Medulla oblongata (tissue), 1 donor: ENCODE measurements at regions not wholly inside any gene's neighbourhood (a gene's known extent, or its start where the extent isn't known, plus 50 kb on each side); places are given as distances from the start of the nearest gene placed in this dataset.
A peak's percentile ranks its signal among the peaks of the same experiment; 100 is the strongest.
"Not testable (repeated sequence)": the region's sequence is repeated elsewhere in the genome, so short reads cannot be mapped to it uniquely, and the experiment has no call there.

Experiments used
- DNase-seq: peaks from one replicate; pipeline ENCODE4 v3.0.0-alpha.2; 2015; ENCODE audit errors: extremely low spot score

DNA sequence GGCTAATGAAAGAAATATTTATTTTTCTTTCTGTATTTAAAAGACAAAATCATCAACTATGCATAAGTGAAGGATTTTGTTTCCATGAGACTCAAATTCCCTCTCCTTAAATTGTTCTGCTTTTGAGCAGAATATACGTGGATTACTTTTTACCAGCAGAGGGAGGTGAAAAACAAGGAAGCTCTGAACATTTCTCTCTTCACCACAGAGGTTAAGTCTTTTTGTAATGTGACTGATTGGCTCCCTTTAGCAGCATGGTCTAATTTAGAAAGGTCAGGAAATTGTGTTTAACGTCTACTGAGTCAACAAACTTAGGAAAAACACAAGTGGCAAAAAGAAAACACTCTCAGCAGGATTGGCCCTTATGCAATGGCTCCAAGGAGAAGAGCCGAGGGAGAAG is 55.1 kb upstream of the F9 start:
- DNase-seq = no peak

DNA sequence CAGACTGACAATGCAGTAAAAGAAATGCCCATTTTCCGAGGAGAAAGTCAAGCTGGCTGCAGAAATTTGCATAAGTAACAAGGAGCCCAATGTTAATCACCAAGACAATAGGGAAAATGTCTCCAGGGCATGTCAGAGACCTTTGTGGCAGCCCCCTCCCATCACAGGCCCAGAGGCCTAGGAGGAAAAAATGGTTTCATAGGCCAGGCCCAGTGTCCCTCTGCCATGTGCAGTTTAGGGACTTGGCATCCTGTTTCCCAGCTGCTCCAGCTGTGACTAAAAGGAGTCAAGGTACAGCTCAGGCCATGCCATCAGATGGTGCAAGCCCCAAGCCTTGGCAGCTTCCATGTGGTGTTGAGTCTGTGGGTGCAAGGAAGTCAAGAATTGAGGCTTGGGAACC is 68.6 kb upstream of the F9 start:
- DNase-seq = not testable (repeated sequence)

DNA sequence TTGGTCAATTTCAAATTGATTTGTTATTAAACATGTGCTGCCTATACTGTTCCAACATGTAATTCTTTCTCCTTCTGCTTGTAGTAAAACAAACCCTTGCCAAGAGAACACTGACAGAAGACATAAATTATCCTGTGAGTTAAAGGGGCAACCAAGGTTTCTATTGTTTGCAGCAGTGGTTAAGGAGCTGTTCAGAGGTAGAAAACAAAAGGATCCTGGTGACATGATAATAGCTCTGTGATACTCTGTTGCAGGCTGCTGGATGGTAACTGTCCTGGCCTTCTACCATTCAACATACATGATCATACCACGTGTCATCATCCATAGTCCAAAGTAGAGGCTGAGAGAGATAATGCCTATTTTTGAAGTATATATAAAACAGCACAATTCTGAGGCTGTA is 75.8 kb upstream of the F9 start:
- DNase-seq = no peak

DNA sequence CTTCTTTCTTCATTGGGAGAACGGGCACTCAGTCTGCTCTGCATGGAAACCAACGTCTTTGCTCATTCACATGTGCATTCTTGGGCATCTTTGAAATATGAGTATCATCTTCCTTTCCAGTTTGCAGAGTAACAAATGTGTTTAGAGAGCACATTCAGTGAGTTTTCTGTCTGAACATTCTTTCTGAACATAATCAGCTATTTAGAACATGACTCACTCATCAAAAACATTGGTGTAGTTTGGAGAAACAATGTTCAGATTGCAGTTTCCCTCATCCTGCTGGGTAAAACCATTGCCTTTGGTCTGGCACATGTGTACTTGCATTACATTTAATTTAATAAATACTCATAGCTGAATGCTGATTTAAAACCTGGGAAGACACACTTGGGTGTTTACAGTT is 81.5 kb upstream of the F9 start:
- DNase-seq = no peak

DNA sequence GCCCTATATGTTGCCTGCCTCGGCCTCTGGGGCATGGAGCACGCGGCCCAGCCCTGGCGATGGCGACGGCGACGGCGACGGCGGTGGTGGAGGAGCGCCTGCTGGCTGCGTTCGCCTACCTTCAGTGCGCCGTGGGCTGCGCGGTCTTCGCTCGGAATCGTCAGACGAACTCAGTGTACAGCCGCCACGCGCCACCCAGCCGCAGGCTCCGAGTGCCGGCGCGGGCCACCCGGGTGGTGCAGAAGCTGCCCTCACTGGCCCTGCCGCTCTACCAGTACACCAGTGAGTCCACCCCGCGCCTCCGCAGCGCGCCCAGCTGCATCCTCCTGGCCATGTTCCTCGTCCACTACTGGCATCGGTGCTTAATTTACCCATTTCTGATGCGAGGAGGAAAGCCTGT is 83.7 kb upstream of the F9 start:
- DNase-seq = no peak

DNA sequence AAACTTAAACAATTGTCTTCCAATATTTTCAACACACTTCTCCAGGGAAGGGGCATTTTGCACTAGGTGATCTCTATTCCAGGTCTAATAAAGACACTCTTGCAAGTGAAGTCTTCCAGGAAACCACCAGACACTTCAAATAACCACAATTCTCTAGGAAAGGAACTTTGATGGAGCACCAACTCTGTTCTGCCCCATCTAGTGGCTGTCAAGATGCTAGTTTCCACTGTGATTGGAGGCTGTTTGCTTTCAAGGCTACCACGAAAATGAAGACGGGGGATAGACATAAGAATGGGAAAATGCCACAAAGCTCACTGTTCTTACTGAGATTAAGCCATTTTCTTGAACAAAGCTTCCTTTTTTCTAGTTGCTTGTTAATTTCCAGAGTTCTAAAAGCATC is 100.6 kb upstream of the F9 start:
- peak; percentile 11 for DNase-seq

DNA sequence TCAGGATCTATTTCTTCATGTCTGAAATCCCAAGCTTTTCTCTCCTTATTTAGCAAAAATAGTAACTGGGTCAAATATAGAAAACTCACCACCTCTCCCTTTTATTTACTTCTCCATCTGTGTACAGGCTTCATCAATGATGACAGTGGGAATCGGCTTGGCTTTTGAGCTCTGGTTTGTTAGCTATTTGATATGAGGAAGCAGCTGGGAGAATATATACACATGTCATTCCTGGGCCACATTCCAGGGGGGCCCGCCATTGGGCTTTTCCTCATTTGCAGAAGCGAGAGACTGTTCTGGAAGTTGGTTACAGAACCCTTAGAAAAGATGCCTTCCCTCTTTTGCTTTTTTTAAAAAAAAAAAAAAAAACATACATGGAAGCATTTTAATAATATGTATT is 107.4 kb upstream of the F9 start:
- DNase-seq = no peak

DNA sequence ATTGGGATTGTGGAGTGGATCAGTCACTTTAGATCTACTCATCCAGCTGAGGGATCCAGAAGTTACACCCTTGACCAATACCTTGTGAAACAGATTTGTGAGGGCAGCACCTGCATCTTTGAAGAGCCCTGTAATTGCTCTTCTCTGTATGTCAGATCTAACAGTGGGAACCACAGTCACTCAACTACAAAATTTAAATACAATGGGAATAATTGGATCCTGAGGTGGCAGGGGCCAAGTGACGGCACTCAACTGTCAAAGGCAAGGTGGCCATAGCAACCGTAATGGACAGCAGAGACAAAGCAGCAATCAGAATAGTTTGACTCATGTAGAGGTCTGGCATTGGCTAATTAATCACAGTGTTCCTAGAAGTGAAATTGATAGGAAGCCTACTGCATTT is 132.3 kb upstream of the F9 start:
- DNase-seq = not testable (repeated sequence)

DNA sequence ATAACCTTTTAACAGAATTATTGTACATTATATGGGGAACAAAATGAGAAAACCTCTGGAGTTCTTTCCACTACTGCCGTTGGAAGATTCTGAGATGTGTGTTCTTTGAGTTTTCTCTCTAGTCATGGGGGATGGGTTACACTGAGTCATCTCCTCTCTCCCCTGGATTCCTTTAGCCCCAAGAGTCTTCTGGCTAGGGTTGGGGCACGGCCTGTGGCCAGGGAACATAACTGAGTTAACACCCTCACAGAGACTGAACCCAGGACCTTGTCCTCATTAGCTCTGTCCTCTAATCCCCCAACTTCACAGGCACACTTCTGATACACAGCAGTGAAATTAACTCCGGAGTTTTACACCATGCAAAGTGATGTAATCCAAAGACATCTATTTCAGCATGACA is 142.3 kb upstream of the F9 start:
- DNase-seq = no peak

DNA sequence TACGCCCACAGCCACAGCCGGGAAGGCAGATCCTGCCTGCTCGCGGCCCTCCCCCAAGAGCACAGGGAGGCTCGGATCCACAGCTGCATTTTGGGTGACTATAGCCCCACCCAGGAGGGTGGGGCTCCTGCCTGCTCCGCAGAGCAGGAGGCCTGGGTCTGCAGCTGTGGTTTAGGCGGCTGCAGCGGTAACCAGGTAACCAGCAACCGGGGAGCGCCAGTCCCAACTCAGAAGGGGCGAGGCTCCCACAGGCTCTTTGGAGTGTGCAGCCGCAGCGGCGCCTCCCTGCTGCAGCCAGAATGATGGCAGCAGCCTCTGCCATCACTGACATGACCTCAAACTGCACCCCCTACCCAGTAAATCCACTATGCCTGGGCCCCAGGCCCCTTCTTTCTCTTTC is 148.0 kb upstream of the F9 start:
- no peak for DNase-seq

DNA sequence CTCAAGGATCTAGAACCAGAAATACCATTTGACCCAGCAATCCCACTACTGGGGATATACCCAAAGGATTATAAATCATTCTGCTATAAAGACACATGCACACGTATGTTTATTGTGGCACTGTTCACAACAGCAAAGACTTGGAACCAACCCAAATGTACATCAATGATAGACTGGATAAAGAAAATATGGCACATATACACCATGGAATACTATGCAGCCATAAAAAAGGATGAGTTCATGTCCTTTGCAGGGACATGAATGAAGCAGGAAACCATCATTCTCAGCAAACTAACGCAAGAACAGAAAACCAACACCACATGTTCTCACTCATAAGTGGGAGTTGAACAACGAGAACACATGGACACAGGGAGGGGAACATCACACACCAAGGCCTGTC is 154.0 kb upstream of the F9 start:
- DNase-seq = not testable (repeated sequence)

DNA sequence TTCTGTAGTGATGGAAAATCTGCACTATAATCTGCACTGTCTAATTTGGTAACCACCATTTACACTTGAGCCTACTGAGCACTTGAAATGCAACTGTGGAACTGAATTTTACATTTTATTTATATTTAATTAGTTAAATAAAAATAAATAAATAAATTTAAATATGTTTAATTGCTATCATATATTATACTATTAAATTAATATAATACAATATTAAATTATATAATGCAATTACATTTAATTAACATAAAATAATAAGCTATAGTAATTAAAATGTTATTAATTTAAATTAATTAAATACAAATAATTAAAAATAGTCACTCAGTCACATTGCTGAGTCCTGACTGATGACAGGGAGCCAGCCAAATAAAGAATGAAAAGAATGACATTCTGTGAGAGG is 170.2 kb upstream of the F9 start:
- no peak for DNase-seq

DNA sequence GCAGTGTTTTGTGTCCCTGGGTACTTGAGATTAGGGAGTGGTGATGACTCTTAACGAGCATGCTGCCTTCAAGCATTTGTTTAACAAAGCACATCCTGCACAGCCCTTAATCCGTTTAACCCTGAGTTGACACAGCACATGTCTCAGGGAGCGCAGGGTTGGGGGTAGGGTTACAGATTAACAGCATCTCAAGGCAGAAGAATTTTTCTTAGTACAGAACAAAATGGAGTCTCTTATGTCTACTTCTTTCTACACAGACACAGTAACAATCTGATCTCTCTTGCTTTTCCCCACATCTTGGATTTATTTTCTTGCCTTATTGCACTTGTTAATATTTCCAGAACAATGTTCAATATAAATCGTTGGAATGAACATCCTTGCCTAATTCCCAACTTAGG is 187.9 kb upstream of the F9 start:
- not testable (repeated sequence) for DNase-seq

DNA sequence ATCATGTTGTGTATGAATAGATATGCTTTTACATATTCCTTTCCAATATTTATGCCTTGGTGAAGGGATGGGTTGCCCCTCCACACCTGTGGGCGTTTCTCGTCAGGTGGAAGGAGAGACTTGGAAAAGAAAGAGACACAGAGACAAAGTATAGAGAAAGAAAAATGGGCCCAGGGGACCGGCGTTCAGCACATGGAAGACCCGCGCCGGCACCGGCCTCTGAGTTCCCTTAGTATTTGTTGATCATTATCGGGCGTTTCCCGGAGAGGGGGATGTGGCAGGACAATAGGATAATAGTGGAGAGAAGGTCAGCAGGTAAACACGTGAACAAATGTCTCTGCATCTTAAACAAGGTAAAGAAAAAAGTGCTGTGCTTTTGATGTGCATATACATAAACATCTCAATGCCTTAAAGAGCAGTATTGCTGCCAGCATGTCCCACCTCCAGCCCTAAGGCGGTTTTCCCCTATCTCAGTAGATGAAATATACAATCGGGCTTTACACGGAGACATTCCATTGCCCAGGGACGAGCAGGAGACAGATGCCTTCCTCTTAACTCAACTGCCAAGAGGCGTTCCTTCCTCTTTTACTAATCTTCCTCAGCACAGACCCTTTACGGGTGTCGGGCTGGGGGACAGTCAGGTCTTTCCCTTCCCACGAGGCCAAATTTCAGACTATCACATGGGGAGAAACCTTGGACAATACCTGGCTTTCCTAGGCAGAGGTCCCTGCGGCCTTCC is 188.5 kb upstream of the F9 start:
- DNase-seq = not testable (repeated sequence)

DNA sequence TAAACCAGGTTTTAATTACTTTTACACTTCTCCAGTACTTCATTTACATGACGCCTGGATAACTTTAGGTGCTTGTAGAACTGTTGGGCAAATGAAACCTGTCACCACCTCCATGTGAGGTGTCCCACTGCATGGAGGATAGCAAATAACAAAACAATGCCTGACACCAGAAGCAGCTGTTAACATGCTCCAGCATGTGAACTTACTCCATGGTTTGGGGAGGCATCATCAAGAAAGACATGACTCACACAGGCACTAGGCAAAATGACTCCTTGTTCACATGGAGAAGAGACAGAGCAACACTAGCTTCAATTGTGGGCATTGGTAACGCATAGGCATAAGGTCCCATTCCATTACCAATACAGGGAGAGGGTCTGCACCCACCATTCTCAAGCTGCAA is 198.1 kb upstream of the F9 start:
- no peak for DNase-seq

DNA sequence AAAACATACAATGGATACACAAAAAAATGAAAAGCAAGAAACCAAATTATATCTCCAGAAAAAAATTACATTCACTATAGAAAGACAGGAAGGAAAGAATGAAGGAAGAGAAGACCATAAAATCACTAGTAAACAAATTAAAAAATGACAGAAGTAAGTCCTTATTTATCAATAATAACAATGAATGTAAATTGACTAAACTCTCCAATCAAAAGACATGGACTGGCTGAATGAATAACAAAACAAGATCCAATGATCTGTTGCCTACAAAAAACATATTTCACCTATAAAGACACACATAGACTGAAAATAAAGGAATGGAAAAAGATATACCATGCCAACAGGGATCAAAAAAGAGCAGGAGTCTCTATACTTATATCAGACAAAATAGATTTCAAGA is 203.2 kb upstream of the F9 start:
- DNase-seq = no peak

DNA sequence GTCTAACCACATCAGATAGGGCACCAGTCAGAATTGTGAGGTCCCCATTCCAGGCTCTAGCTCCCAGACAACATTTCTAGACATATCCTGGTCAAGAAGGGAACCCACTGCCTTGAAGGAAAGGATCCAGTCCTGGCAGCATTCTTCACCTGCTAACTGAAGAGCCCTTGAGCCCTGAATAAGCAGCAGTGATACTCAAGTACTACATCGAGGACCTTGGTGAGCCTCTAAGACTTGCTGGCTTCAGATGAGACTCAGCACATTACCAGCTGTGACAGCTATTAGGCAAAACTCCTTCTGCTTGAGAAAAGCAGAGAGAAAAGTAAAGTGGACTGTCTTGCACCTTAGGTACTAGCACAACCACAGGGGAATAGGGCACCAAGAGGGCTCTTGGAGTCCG is 205.8 kb upstream of the F9 start:
- no peak for DNase-seq

DNA sequence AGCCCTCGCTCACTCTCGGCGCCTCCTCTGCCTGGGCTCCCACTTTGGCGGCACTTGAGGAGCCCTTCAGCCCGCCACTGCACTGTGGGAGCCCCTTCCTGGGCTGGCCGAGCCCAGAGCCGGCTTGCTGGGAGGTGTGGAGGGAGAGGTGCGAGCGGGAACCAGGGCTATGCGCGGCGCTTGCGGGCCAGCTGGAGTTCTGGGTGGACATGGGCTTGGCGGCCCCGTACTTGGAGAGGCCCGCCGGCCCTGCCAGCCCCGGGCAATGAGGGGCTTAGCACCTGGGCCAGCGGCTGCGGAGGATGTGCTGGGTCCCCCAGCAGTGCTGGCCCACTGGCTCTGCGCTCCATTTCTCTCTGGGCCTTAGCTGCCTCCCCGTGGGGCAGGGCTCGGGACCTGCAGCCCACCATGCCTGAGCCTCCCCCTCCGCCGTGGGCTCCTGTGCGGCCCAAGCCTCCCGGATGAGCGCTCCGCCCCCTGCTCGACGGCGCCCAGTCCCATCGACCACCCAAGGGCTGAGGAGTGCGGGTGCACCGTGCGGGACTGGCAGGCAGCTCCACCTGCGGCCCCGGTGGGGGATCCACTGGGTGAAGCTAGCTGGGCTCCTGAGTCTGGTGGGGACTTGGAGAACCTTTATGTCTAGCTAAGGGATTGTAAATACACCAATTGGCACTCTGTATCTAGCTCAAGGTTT is 209.7 kb upstream of the F9 start:
- DNase-seq = not testable (repeated sequence)

DNA sequence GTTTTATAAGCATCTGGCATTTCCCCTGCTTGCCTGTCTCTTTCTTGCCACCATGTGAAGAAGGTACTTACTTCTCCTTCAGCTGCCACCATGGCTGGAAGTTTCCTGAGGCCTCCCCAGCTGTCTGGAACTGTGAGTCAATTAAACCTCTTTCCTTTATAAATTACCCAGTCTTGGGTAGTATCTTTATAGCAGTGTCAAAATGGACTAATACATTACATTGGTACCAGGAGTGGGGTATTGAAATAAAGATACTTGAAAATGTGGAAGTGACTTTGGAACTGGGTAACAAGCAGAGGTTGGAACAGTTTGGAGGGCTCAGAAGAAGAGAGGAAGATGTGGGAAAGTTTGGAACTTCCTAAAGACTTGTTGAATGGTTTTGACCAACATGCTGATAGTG is 223.9 kb upstream of the F9 start:
- DNase-seq = not testable (repeated sequence)

DNA sequence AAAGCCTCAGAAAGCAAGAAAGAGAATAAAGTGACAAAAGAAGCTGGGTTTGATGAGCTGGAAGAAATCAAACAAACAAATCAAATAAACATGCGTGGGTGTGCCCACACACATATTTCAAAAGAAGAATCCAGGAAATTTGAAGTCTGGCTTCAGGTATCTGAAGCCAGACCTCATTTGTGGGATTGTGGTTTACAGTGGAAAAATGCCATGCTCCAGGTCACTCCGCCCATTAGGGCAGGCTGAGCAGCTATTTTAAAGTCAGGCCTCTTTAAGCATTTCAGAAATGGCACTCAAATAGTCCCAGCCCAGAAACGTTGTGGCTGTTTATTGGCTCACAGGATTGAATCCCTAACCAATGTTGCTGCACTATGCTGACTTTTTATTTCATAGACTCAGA is 226.1 kb upstream of the F9 start:
- DNase-seq = no peak

DNA sequence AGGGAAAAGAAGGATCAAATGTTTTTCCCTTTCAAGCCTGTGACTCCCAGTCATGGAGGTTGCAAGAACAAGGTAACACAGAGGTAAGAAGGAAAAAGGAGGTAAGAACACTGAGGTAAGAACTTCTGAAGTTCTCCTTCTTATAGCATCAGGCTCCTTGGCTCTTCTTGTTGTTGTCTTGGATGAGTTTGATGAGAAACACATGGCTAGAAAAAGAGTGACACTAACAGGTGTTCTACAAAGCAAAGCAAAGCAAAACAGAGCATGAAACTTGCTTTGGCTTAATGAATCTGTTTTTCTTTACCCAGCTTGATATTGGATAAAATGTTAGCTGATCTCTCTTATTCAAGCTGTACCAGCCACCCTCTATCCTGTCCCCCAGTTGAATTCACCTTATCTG is 231.2 kb upstream of the F9 start:
- no peak for DNase-seq

DNA sequence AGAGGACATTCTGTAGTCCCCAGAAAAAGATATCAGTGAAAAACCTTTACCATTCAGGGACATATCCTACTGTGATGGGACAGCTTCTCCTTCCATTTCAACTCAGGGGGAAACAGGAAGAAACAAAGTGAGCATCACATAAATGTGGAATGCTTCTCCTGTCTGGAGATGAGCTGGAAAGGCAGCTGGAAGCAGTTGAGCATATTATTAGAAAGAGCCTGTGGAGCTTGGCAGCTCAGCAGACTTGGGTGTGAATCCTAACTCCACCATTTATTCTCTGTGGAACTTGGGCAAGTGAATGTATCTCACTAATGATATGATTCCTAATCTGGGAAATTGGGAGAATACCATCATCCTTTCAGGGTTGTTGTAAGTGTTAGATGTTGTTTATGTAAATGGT is 232.1 kb upstream of the F9 start:
- no peak for DNase-seq

DNA sequence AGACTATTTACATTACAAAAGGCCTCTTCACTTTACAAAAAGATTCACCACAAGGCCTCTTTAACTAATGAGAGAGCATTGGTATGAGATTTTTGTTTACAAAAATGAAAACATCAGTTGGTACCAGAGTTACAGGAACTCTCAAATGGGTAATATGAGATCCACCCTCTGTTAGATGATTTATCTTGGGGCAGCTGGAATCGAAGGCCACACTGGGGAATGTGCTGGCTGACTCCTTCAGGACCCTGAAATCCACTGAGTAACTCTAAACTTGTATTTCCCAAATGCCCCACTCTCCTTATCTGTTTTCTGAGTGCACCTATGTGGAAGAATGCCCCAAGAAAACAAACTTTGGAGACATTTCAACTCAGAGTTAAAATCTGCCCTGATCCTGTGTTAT is 232.9 kb upstream of the F9 start:
- no peak for DNase-seq

DNA sequence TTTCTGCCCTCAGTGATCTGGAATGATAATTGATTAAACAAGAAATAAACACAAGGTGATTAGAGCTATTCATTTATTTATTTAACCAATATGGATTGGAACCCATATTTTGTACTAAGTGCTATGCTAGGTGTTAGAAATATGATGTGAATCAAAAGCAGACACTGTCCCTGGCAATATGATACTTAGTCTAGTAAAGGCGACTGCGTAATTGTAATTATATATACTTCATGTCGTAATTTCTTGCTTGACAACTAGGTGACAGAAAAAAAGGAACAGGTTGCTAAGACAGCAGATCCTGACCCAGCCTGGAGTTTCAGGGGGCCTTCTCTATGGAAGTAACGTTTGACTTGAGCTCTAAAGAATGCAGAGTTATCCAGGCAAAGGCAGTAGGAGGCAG is 236.5 kb upstream of the F9 start:
- no peak for DNase-seq
